ENCODE measurements at regions not wholly inside any gene's neighbourhood (a gene's known extent, or its start where the extent isn't known, plus 50 kb on each side); places are given as distances from the start of the nearest gene placed in this dataset.

DNA sequence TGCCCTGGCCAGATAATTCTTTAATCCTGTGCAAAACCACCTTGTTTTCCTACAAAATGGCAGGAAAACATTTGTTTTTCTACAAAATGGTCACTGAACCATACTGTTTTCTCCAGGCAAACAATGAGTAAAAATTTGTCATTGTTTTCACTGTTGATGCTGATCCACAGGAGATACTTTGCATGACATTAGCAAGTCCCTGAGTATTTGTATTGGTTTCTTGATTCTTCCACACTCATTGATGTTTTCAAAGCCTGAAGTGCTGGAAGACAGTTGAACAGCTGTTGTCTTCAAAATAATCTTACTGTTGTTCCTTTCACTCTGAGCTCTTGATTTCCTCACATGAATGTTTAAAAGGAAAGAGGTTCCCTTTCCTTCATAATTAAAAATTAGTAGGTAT lies 123.1 kb upstream of the HTR2A start:
- Mint-ChIP-seq H3K9me3 (peaks cover 22% of the 10 kb centered on the region), H3K4me1 (peaks cover 4% of the 10 kb centered on the region), H3K36me3 (ENCODE audit: low read depth) (no peaks in the 10 kb centered on the region), H3K4me3 (no peak overlapping the region), H3K27ac (no peak overlapping the region), H3K27me3 (ENCODE audit: low read depth) (no peaks in the 10 kb centered on the region)
- TF ChIP-seq, protein P1, sequence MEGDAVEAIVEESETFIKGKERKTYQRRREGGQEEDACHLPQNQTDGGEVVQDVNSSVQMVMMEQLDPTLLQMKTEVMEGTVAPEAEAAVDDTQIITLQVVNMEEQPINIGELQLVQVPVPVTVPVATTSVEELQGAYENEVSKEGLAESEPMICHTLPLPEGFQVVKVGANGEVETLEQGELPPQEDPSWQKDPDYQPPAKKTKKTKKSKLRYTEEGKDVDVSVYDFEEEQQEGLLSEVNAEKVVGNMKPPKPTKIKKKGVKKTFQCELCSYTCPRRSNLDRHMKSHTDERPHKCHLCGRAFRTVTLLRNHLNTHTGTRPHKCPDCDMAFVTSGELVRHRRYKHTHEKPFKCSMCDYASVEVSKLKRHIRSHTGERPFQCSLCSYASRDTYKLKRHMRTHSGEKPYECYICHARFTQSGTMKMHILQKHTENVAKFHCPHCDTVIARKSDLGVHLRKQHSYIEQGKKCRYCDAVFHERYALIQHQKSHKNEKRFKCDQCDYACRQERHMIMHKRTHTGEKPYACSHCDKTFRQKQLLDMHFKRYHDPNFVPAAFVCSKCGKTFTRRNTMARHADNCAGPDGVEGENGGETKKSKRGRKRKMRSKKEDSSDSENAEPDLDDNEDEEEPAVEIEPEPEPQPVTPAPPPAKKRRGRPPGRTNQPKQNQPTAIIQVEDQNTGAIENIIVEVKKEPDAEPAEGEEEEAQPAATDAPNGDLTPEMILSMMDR (IDR thresholded peaks at IDR 0.05; ENCODE audit: unreplicated experiment in 3 of 3) = no peak

DNA sequence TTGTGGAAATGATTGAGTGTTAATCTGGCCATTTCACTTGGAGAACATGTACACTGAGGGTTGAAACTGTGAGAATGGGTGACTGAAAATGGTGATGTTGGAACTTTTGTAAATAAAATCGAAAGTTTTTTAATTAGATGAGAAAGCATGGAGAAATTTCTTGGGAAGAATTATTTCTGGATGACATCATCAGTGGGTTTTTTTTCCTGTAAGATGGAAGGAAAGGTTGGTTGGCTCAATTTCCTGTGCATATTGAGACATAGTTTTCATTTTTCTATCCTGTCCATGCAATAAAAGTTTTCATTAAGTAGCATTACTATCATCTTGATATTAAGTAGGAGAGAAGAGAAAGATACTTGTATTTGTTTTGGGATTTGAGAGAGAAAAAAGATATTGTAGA lies 120.6 kb upstream of the HTR2A start:
- Mint-ChIP-seq H3K27ac (no peak overlapping the region), H3K36me3 (ENCODE audit: low read depth) (no peaks in the 10 kb centered on the region), H3K27me3 (ENCODE audit: low read depth) (no peaks in the 10 kb centered on the region), H3K4me3 (no peak overlapping the region), H3K4me1 (no peaks in the 10 kb centered on the region), H3K9me3 (peaks cover 22% of the 10 kb centered on the region)
- TF ChIP-seq, protein P1 (IDR thresholded peaks at IDR 0.05; ENCODE audit: unreplicated experiment in 3 of 3) = no peak

DNA sequence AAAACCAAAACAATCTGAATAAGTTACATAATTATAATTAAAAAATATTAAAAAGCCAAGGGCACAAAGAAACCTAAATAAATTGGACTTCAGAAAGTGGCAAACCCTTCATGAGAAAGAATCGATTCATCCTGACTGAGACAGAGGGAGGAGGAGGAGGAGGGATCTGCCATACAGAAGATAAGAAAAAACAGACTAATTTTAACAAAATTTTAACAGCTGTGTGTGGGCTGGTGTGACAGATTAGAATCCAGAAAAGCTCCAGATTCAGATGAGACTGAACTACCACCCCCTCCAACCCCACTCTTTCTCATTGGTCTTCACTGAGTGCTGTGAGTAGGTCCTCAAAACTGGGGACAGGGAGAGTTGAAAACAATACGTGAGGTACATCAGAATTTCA lies 111.5 kb upstream of the HTR2A start:
- no peaks in the 10 kb centered on the region for H3K36me3 Mint-ChIP-seq (ENCODE audit: low read depth)
- H3K4me1 Mint-ChIP-seq = peaks cover 7% of the 10 kb centered on the region
- TF ChIP-seq, protein P1 (IDR thresholded peaks at IDR 0.05; ENCODE audit: unreplicated experiment in 3 of 3) = no peak
- H3K9me3 Mint-ChIP-seq = no peaks in the 10 kb centered on the region
- H3K4me3 Mint-ChIP-seq = no peak overlapping the region
- H3K27me3 Mint-ChIP-seq (ENCODE audit: low read depth) = no peaks in the 10 kb centered on the region
- no peak overlapping the region for H3K27ac Mint-ChIP-seq

DNA sequence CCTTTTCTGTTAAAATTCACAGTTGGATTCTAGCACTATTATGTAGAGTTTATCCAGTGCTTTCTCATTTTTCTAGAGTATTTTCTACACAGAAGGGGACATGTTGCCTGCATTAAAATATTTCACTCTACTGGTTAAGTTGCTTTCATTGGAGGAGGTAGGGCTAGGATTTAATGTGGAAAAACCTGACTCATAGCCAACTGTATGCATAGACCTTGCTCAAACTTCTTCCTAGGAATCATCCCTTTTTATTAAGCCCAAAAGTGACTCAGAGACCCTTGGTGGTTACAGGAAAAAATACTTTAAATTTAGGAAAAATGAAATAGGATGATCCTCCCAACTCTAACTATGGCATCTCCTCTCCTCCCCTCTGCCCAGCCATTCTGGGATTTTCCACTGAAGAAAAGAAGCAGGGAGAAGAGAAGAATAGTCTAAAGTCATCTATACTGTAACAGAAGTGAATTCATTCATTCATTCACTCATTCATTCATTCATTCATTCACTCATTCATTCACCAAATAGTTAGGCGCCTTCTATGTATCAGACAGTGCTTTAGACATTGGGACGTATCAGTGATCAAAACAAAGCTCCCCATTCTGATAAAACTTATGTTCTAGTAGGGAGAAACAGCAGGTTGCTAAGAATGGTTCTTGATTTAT lies 109.0 kb upstream of the HTR2A start:
- TF ChIP-seq, protein P1 (IDR thresholded peaks at IDR 0.05; ENCODE audit: unreplicated experiment in 3 of 3) = no peak
- H3K4me3 Mint-ChIP-seq = no peak overlapping the region
- H3K4me1 Mint-ChIP-seq = peaks cover 11% of the 10 kb centered on the region
- no peaks in the 10 kb centered on the region for H3K36me3 Mint-ChIP-seq (ENCODE audit: low read depth)
- no peaks in the 10 kb centered on the region for H3K27me3 Mint-ChIP-seq (ENCODE audit: low read depth)
- no peak overlapping the region for H3K27ac Mint-ChIP-seq
- H3K9me3 Mint-ChIP-seq = no peaks in the 10 kb centered on the region

DNA sequence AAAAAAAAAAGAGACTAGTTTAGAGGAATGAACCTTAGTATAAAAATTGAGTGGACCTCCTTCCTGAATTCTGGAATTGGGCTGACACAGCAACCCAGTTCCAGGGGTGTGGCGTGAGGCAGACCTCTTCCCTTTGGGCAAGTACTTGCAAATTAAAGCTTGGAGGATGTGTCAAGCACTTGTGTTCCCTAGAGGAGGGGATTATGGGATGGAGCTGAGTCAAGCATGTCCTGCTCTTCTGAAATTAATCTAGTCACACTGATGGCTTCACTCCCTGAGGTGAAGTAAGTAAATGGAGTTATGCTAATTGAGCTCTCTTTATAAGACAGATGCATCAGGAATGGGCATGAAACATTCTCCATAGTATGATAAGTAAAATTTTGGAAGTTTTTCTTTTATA lies 107.7 kb upstream of the HTR2A start:
- Mint-ChIP-seq H3K9me3 (no peaks in the 10 kb centered on the region), H3K4me1 (peaks cover 11% of the 10 kb centered on the region), H3K27me3 (ENCODE audit: low read depth) (no peaks in the 10 kb centered on the region), H3K27ac (no peak overlapping the region), H3K4me3 (no peak overlapping the region), H3K36me3 (ENCODE audit: low read depth) (no peaks in the 10 kb centered on the region)
- TF ChIP-seq, protein P1 (IDR thresholded peaks at IDR 0.05; ENCODE audit: unreplicated experiment in 3 of 3) = no peak

DNA sequence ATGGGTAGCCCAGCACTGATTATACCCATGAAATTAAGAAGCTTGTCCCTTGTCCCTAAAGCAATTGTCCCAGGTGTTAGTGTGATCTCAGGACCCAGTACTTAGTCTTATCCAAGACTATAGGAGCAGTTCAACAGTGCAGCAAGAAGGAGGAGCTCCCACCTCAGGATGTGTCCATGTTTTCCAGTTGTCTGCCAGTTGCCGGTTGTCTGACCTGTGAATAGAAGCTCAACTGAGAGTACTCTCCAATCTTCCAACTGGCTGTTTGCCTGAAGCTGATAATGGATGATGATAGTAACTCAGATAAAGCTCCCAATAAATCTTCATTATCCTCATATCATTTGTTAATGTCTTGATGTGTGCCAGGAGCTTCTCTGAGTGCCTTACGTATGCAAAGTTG lies 107.2 kb upstream of the HTR2A start:
- Mint-ChIP-seq H3K27ac (peak overlapping the region in 1 of 3 experiments; percentile 40), H3K27me3 (ENCODE audit: low read depth) (no peaks in the 10 kb centered on the region), H3K4me3 (no peak overlapping the region), H3K9me3 (no peaks in the 10 kb centered on the region), H3K36me3 (ENCODE audit: low read depth) (no peaks in the 10 kb centered on the region), H3K4me1 (peaks cover 11% of the 10 kb centered on the region)
- TF ChIP-seq, protein P1 (IDR thresholded peaks at IDR 0.05; ENCODE audit: unreplicated experiment in 3 of 3) = no peak

Data from nephron (organoid).